MM.1S (cell line): ENCODE measurements at regions not wholly inside any gene's neighbourhood (a gene's known extent, or its start where the extent isn't known, plus 50 kb on each side); places are given as distances from the start of the nearest gene placed in this dataset.

Experiments used
- EZH2 ChIP-seq: fragments of 300-600 bp; sonication (generic); optimal IDR thresholded peaks from 2 replicates; pipeline ENCODE3; 2017; ENCODE audit warnings: low read depth, mild to moderate bottlenecking, antibody characterized with exemption, low read length, mixed read lengths
- EZH2phosphoT487 ChIP-seq: fragments of 300-600 bp; sonication (generic); IDR thresholded peaks from 2 replicates; pipeline ENCODE4 v1.6.1; 2018; ENCODE audit warnings: antibody characterized with exemption, low read length
- TF ChIP-seq, protein P1 (sequence below): fragments of 300-600 bp; sonication (generic); IDR thresholded peaks from 2 replicates; pipeline ENCODE4 v1.5.1; 2016; ENCODE audit warnings: antibody characterized with exemption, low read length, mixed read lengths

DNA sequence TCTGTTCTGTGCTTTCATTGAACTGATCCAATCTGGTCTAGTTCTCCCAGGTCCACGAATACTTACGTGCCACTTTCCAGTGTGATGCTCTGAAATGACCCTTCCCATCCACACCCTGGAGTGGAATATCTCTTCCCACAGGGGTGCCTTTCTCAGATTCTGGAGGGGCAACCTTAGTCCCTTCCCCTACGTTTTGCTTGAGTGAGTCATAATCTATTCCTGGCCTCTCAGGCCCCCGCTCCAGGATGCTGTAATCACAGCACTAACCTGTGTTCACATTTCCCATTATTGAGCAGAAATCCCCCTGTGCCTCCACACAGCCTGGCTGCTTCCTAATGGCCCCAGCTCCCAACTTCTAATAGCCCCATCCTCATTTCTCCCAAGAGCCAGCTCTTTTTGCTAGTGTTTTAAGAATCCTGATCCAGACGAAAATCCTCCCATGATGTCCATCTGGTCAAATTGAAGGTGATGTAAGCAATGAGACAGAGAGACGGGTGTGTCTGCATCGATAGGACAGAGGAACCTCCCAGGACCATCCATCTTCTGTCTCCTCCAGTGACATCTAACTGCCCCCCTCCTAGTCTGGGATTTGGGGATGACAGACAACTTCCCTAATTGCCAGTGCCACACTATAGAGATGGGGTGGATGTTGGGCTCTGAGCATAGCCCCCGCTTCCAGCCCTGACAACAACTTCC lies 164.0 kb upstream of the MAF start:
- TF ChIP-seq, protein P1, sequence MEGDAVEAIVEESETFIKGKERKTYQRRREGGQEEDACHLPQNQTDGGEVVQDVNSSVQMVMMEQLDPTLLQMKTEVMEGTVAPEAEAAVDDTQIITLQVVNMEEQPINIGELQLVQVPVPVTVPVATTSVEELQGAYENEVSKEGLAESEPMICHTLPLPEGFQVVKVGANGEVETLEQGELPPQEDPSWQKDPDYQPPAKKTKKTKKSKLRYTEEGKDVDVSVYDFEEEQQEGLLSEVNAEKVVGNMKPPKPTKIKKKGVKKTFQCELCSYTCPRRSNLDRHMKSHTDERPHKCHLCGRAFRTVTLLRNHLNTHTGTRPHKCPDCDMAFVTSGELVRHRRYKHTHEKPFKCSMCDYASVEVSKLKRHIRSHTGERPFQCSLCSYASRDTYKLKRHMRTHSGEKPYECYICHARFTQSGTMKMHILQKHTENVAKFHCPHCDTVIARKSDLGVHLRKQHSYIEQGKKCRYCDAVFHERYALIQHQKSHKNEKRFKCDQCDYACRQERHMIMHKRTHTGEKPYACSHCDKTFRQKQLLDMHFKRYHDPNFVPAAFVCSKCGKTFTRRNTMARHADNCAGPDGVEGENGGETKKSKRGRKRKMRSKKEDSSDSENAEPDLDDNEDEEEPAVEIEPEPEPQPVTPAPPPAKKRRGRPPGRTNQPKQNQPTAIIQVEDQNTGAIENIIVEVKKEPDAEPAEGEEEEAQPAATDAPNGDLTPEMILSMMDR = no peak
- no peak for TF ChIP-seq EZH2phosphoT487
- TF ChIP-seq EZH2 = no peak
